GM10847 (cell line): ENCODE measurements at regions not wholly inside any gene's neighbourhood (a gene's known extent, or its start where the extent isn't known, plus 50 kb on each side); places are given as distances from the start of the nearest gene placed in this dataset.

Source experiments
- POLR2A ChIP-seq: IDR thresholded peaks from 2 replicates; pipeline ENCODE4 v1.6.1; 2011; ENCODE audit not compliant: insufficient read length; ENCODE audit errors: extremely low read depth

GRCh38 chr20:60490217-60491050 lies 532.2 kb downstream of the CDH26 start:
- no peak for TF ChIP-seq POLR2A

- TF ChIP-seq POLR2A = no peak
Observed at GRCh38 chr20:60491051-60491581, 532.9 kb downstream of the CDH26 start.

GRCh38 chr20:60494476-60494875 lies 536.3 kb downstream of the CDH26 start:
- no peak for TF ChIP-seq POLR2A

GRCh38 chr20:60497298-60498035 lies 539.2 kb downstream of the CDH26 start:
- TF ChIP-seq POLR2A = no peak

GRCh38 chr20:60500038-60500701 lies 541.9 kb downstream of the CDH26 start:
- TF ChIP-seq POLR2A = no peak

GRCh38 chr20:60501048-60501447 lies 542.8 kb downstream of the CDH26 start:
- no peak for TF ChIP-seq POLR2A

GRCh38 chr20:60502881-60503280 lies 544.7 kb downstream of the CDH26 start:
- no peak for TF ChIP-seq POLR2A

GRCh38 chr20:60505423-60505822 lies 547.2 kb downstream of the CDH26 start:
- no peak for TF ChIP-seq POLR2A

- no peak for TF ChIP-seq POLR2A
Observed at GRCh38 chr20:60506061-60506460, 547.8 kb downstream of the CDH26 start.

- no peak for TF ChIP-seq POLR2A
Observed at GRCh38 chr20:60507087-60507694, 549.0 kb downstream of the CDH26 start.

GRCh38 chr20:60509407-60509806 lies 551.2 kb downstream of the CDH26 start:
- TF ChIP-seq POLR2A = no peak

- TF ChIP-seq POLR2A = no peak
Observed at GRCh38 chr20:60510356-60510755, 552.1 kb downstream of the CDH26 start.

GRCh38 chr20:60512443-60512842 lies 554.2 kb downstream of the CDH26 start:
- no peak for TF ChIP-seq POLR2A

- no peak for TF ChIP-seq POLR2A
Observed at GRCh38 chr20:60513141-60513540, 554.9 kb downstream of the CDH26 start.

- no peak for TF ChIP-seq POLR2A
Observed at GRCh38 chr20:60516442-60516841, 558.2 kb downstream of the CDH26 start.

- TF ChIP-seq POLR2A = no peak
Observed at GRCh38 chr20:60518022-60518421, 559.8 kb downstream of the CDH26 start.

GRCh38 chr20:60525397-60525796 lies 567.2 kb downstream of the CDH26 start:
- TF ChIP-seq POLR2A = no peak
